ENCODE measurements at regions not wholly inside any gene's neighbourhood (a gene's known extent, or its start where the extent isn't known, plus 50 kb on each side); places are given as distances from the start of the nearest gene placed in this dataset.

GRCh38 chr14:71675900-71676287, 256.3 kb upstream of the RGS6 start:
- Histone ChIP-seq H3K36me3 (ENCODE audit: control insufficient read depth, insufficient read depth, low read length) (peaks cover 22% of the 10 kb centered on the region), H2AFZ (replicated peaks; ENCODE audit: low read length, poor library complexity) (no peak overlapping the region), H2BK5ac (ENCODE audit: low read depth, low read length, poor library complexity, severe bottlenecking) (no peak overlapping the region), H3K79me1 (ENCODE audit: low read depth in 1 of 2, low read length in 2 of 2) (peaks cover 1 to 3% of the 10 kb centered on the region in 2 experiments; a peak in 2 of 4 replicates), H3K27me3 (ENCODE audit: control insufficient read depth, insufficient read depth, low read length) (no peaks in the 10 kb centered on the region), H4K8ac (ENCODE audit: low read depth in 2 of 2, low read length in 2 of 2) (no peak overlapping the region), H3K18ac (ENCODE audit: low read depth, low read length) (no peak overlapping the region), H3K56ac (ENCODE audit: extremely low read depth, insufficient read depth, low read length) (no peak overlapping the region), H2BK20ac (ENCODE audit: low read depth, low read length) (no peak overlapping the region), H2BK120ac (ENCODE audit: low read depth, low read length) (no peak overlapping the region), H2AK5ac (ENCODE audit: low read depth, low read length) (no peak overlapping the region), H3K23ac (ENCODE audit: low read depth, low read length) (no peak overlapping the region), H3K27ac (ENCODE audit: insufficient read depth, low read length) (no peak overlapping the region), H3K4me2 (ENCODE audit: low read depth, low read length) (no peak overlapping the region), H3K9me3 (ENCODE audit: control insufficient read depth, insufficient read depth, low read length) (no peaks in the 10 kb centered on the region), H3K4me3 (ENCODE audit: insufficient read depth, low read depth, low read length) (no peak overlapping the region), H2AK9ac (replicated peaks; ENCODE audit: low read depth, low read length, poor library complexity) (no peak overlapping the region), H4K5ac (ENCODE audit: low read depth, low read length) (no peak overlapping the region), H3K14ac (replicated peaks; ENCODE audit: low read depth, low read length) (no peak overlapping the region), H3K9me1 (ENCODE audit: insufficient read depth, low read length) (no peaks in the 10 kb centered on the region; the same call in 1 of the 2 replicates), H2BK15ac (ENCODE audit: low read depth, low read length) (no peak overlapping the region), H4K20me1 (ENCODE audit: insufficient read depth, low read length) (no peaks in the 10 kb centered on the region), H3K9ac (ENCODE audit: low read depth, low read length) (no peak overlapping the region), H3K4me1 (ENCODE audit: control insufficient read depth, insufficient read depth, low read length) (peaks cover 2% of the 10 kb centered on the region; the same call in 1 of the 2 replicates), H3K4ac (ENCODE audit: low read depth, low read length) (no peak overlapping the region), H4K91ac (ENCODE audit: insufficient read depth, low read depth, low read length) (no peak overlapping the region)
- dilution Hi-C loops (cut with HindIII; ENCODE audit: low sequenced_read_pairs, unreplicated experiment) = no loop called here
- POLR2A ChIA-PET (ENCODE audit: unreplicated experiment) = no interaction called here
- intact Hi-C loops (cut with micrococcal nuclease) = no loop called here
- DNase-seq (peak; percentile 37), ATAC-seq (ENCODE audit: low read depth) (peak; percentile 35; the same call in 1 of the 2 replicates)
- BruUV-seq (replicated peaks) = no TSS peak
- in situ Hi-C loops (cut with MboI; ENCODE audit: low sequenced_read_pairs) = no loop called here
- TF ChIP-seq RFX5 (IDR thresholded peaks at IDR 0.05; ENCODE audit: low read depth, low read length) = no peak
- no peak for TF ChIP-seq RCOR1 (IDR thresholded peaks at IDR 0.05; ENCODE audit: insufficient replicate concordance, low read length)
- no peak for TF ChIP-seq MAFK (IDR thresholded peaks at IDR 0.05; ENCODE audit: low read depth, low read length)
- TF ChIP-seq SMC3 (IDR thresholded peaks at IDR 0.05; ENCODE audit: low read depth, low read length) = no peak
- TF ChIP-seq, protein P1, sequence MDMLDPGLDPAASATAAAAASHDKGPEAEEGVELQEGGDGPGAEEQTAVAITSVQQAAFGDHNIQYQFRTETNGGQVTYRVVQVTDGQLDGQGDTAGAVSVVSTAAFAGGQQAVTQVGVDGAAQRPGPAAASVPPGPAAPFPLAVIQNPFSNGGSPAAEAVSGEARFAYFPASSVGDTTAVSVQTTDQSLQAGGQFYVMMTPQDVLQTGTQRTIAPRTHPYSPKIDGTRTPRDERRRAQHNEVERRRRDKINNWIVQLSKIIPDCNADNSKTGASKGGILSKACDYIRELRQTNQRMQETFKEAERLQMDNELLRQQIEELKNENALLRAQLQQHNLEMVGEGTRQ (IDR thresholded peaks at IDR 0.05; ENCODE audit: low read depth, low read length) = no peak
- TF ChIP-seq RAD21 (IDR thresholded peaks at IDR 0.05; ENCODE audit: low read length) = no peak
- TF ChIP-seq MAZ (IDR thresholded peaks at IDR 0.05; ENCODE audit: borderline replicate concordance, low read depth, low read length) = no peak
- CTCF ChIA-PET = no interaction called here
- no CpG with 5 or more reads among the region's 5 CpGs for WGBS, 2 experiments (ENCODE audit: extremely low coverage in 2 of 2, insufficient read length in 1 of 2)
